ENCODE measurements at regions not wholly inside any gene's neighbourhood (a gene's known extent, or its start where the extent isn't known, plus 50 kb on each side); places are given as distances from the start of the nearest gene placed in this dataset.

DNA sequence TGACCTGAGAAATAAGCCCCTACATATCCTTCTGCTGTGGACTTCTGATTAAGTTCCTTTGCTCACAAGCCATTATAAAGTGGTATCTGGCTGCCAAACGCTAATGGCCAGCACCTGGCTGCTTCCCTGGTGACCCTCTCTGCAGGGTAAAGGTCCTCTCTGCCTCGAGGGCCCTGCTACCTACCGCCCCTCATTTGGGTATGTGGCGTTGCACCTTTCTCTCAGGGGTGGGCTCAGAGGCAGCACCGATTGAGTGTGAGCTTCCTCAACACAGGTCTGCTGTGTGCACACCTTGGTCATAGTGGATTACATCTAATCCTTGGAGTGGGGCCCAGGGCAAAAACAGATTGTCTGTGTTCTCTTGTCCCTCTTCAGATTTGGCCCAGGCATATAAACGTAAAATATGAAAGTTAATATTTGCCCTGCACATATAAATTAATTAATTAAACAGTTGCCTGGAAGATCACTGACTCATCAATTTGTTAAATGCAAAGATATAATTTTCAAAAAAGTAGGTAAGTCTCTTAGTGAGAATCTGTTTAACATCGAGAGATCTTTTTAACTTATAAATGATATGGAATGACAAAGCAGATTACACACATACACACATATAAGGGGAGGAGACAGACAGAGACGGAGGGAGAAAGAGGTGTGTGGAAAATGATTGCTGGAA, 174.5 kb upstream of the SMIM31 start:
- Histone ChIP-seq H3K27ac (no peak overlapping the region), H3K36me3 (no peaks in the 10 kb centered on the region), H3K9me3 (no peaks in the 10 kb centered on the region), H3K4me3 (no peak overlapping the region), H3K27me3 (no peaks in the 10 kb centered on the region), H3K4me1 (no peaks in the 10 kb centered on the region)
- DNase-seq = no peak
- intact Hi-C loops (cut with DNase I) = no loop called here
- TF ChIP-seq, protein P1, sequence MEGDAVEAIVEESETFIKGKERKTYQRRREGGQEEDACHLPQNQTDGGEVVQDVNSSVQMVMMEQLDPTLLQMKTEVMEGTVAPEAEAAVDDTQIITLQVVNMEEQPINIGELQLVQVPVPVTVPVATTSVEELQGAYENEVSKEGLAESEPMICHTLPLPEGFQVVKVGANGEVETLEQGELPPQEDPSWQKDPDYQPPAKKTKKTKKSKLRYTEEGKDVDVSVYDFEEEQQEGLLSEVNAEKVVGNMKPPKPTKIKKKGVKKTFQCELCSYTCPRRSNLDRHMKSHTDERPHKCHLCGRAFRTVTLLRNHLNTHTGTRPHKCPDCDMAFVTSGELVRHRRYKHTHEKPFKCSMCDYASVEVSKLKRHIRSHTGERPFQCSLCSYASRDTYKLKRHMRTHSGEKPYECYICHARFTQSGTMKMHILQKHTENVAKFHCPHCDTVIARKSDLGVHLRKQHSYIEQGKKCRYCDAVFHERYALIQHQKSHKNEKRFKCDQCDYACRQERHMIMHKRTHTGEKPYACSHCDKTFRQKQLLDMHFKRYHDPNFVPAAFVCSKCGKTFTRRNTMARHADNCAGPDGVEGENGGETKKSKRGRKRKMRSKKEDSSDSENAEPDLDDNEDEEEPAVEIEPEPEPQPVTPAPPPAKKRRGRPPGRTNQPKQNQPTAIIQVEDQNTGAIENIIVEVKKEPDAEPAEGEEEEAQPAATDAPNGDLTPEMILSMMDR (IDR thresholded peaks at IDR 0.05) = no peak
- no peak for TF ChIP-seq POLR2A (IDR thresholded peaks at IDR 0.05)
- WGBS, 2 donors = 75 to 78% methylated on average over 5 to 7 of the region's 8 CpGs

DNA sequence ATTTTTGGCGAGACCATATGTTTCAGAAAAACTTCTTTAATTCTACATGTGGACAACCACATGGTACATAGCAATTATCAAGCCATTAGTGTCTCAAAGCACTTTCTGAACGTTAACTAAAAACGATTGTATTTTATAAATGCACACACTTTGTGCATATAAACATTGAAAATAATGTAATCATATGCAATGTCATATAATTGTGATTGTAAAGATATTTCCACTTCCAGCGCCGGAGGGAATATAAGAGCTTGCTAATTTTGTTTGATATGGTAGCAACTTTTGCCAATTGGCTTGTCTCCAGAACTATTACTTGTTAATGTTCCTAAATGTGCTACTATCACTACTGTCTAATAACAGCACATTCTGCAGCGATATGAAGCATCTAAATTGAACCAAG, 162.3 kb upstream of the SMIM31 start:
- Histone ChIP-seq H3K4me3 (no peak overlapping the region), H3K9me3 (no peaks in the 10 kb centered on the region), H3K4me1 (no peaks in the 10 kb centered on the region), H3K27ac (no peak overlapping the region), H3K27me3 (no peaks in the 10 kb centered on the region), H3K36me3 (no peaks in the 10 kb centered on the region)
- intact Hi-C loops (cut with DNase I) = no loop called here
- DNase-seq = no peak
- WGBS, 2 donors = 58% methylated on average over 6 of the region's 6 CpGs
- TF ChIP-seq POLR2A (IDR thresholded peaks at IDR 0.05) = no peak
- TF ChIP-seq, protein P1 (IDR thresholded peaks at IDR 0.05) = no peak

DNA sequence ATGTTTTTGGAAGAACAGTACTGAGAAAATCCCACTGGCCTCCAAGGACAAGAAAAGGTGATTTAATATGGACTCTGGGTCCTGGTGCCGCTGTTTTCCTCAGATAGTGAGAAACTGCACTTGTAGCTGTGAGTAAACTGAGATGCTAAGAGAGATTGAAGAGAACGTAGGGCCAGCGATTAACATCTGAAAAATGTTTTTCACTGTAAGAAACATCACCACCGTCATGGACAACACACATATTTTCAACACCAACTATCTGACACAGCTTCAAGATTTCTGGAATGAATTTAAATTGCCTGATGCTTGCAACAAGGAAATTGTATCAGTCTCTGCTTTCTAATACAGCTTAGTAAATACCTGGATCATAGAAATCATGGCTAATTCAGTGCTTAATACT, 158.2 kb upstream of the SMIM31 start:
- WGBS, 2 donors = 85 to 92% methylated on average over 4 of the region's 4 CpGs
- Histone ChIP-seq H3K4me1 (no peaks in the 10 kb centered on the region), H3K36me3 (no peaks in the 10 kb centered on the region), H3K27me3 (no peaks in the 10 kb centered on the region), H3K4me3 (no peak overlapping the region), H3K9me3 (no peaks in the 10 kb centered on the region), H3K27ac (no peak overlapping the region)
- intact Hi-C loops (cut with DNase I) = no loop called here
- no peak for TF ChIP-seq POLR2A (IDR thresholded peaks at IDR 0.05)
- TF ChIP-seq, protein P1 (IDR thresholded peaks at IDR 0.05) = no peak
- DNase-seq = no peak

DNA sequence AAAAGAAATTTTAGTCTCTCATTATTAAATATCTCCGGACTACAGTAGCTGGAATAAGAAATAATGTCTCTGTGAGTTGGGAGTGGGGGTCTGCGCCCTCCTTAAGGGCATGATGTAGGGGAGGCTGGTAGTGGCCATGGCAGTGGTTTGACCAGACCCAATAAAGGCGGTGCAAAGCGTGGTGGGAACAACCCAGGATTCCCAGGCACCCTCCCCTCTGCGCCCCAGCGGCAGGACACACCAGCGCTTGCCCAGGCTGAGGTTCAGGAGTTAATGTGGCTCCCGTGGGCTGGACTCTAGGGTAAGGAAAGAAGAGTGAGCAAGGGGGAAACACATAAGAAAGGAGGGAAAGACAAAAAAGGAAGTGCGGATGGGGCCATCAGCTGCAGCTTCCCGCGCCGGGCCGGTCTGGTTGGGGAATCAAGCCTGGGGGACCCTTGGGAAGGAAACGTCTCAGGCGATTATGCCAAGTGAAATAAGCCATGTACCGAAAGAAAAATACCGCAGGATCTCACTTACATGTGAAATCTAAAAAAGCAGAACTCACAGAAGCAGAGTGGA, 157.5 kb upstream of the SMIM31 start:
- no peak for DNase-seq
- Histone ChIP-seq H3K4me1 (no peaks in the 10 kb centered on the region), H3K27me3 (no peaks in the 10 kb centered on the region), H3K9me3 (peaks cover 0 to under 1% (median 0%) of the 10 kb centered on the region in 3 donors), H3K4me3 (no peak overlapping the region), H3K27ac (no peak overlapping the region), H3K36me3 (no peaks in the 10 kb centered on the region)
- no peak for TF ChIP-seq POLR2A (IDR thresholded peaks at IDR 0.05)
- TF ChIP-seq, protein P1 (IDR thresholded peaks at IDR 0.05) = no peak
- intact Hi-C loops (cut with DNase I) = no loop called here
- WGBS, 2 donors = 86 to 89% methylated on average over 11 to 17 of the region's 17 CpGs

DNA sequence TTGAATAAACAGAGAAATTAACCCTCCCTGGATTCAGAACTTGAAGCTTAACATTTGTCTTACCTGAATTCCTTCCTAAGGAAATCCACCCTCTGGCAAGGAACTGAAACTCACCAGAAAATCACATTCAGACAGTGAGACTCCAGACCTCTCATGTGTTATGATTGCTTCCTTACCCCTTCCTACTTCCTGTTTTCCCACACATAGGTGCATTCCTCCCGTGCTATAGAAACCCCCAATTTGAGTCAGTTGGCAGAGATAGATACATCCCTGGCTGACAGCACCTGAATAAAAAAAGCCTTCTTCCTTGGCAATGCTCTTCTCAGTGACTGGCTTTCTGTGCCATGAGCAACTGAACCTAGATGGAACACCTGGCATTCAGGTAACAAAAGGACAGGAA, 157.0 kb upstream of the SMIM31 start:
- Histone ChIP-seq H3K4me3 (no peak overlapping the region), H3K4me1 (no peaks in the 10 kb centered on the region), H3K27me3 (no peaks in the 10 kb centered on the region), H3K9me3 (peaks cover 0 to 6% (median 0%) of the 10 kb centered on the region in 3 donors), H3K36me3 (no peaks in the 10 kb centered on the region), H3K27ac (no peak overlapping the region)
- intact Hi-C loops (cut with DNase I) = no loop called here
- no peak for TF ChIP-seq POLR2A (IDR thresholded peaks at IDR 0.05)
- TF ChIP-seq, protein P1 (IDR thresholded peaks at IDR 0.05) = no peak
- 15 to 20% methylated on average over 1 of the region's 1 CpG for WGBS, 2 donors
- DNase-seq = no peak
